ENCODE measurements at regions not wholly inside any gene's neighbourhood (a gene's known extent, or its start where the extent isn't known, plus 50 kb on each side); places are given as distances from the start of the nearest gene placed in this dataset.

GRCh38 chr5:2805080-2805479, 53.6 kb upstream of the IRX2 start:
- DNase-seq (ENCODE audit: low read depth in 2 of 2), result no peak

DNA sequence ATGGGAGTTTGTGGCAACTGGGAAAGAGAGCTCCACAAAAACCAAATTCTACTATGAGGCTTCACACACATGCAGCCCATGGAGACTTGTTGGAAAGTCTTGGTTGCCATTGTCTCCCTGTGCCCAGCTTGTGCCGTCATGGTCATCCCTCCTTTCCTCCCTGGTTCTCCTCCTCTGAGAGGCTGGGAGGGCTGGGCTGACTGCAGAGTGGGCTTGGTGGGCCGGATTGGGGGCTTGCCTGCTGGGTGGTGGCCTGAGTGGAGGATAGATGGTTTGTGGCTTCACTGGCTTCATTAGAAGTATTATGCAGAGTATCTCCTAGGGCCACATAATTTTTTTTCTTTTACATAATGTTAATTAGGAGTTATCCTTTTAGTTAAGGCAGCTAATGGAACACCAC, 52.3 kb upstream of the IRX2 start:
- no peak for DNase-seq (ENCODE audit: low read depth in 2 of 2)

GRCh38 chr5:2802693-2803365, 51.4 kb upstream of the IRX2 start:
- DNase-seq (ENCODE audit: low read depth in 2 of 2), result no peak

DNA sequence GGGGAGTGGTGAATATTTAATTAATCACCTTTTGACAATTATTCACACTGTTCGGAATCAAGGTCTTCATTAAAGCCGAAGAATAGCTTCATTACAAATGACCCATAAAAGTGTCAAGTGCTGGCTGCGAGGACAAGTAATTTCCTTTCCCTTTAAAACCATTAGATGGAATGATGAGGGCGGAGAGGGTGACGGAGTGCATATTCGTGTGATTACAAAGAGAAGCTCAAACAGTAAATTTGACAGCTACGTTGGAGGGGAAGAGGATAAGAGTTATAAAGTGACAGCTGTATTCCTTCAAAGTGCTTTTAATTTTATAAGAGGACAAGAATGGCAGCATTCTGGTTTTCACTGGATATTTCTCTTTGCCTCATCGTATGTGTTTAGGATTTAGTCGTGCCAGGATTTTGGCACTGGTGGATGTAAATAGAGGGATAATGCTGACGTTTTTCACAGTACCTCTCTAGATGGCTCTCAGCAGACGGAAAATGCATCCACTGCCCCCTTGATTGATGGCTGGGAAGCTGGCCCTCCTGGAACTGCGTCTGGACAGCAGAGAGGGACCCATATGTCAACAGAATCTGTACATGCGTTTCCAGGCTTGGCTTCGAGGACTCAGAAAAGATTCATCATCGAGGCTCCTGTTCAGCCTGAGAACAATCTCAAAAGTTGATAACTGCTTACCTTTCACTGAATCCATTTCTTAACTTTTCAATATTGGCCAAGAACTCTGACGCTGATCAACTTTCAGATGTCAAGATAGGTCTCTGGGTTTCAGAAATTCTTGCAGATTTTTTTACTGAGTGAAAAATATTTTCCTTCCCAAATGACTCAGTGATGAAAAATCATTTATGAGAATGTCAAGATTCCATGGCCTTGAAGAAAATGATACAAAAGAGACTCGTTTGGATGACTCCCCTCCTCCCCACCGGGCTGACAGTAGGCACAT, 50.4 kb upstream of the IRX2 start:
- no peak for DNase-seq (ENCODE audit: low read depth in 2 of 2)
